IPS-15b (cell line): ENCODE measurements at regions not wholly inside any gene's neighbourhood (a gene's known extent, or its start where the extent isn't known, plus 50 kb on each side); places are given as distances from the start of the nearest gene placed in this dataset.
"Not testable (repeated sequence)": the region's sequence is repeated elsewhere in the genome, so short reads cannot be mapped to it uniquely, and the experiment has no call there.

ENCODE experiments used
- H3K27me3 ChIP-seq: one replicate; pipeline ENCODE4 v1.6.1; 2013; ENCODE audit warnings: low read length; ENCODE audit not compliant: control insufficient read depth, insufficient read depth
- H3K36me3 ChIP-seq: one replicate; pipeline ENCODE4 v1.6.1; 2013; ENCODE audit warnings: low read length; ENCODE audit not compliant: control insufficient read depth, insufficient read depth
- H3K4me1 ChIP-seq: one replicate; pipeline ENCODE4 v1.6.1; 2013; ENCODE audit warnings: mild to moderate bottlenecking, low read length; ENCODE audit not compliant: control insufficient read depth, insufficient read depth
- H3K4me3 ChIP-seq: one replicate; pipeline ENCODE4 v1.5.1; 2013; ENCODE audit warnings: low read depth, low read length
- H3K9ac ChIP-seq: one replicate; pipeline ENCODE4 v1.6.1; 2013; ENCODE audit warnings: low read depth, mild to moderate bottlenecking, low read length
- H3K9me3 ChIP-seq: one replicate; pipeline ENCODE4 v1.6.1; 2013; ENCODE audit warnings: mild to moderate bottlenecking, low read length; ENCODE audit not compliant: control insufficient read depth, insufficient read depth

DNA sequence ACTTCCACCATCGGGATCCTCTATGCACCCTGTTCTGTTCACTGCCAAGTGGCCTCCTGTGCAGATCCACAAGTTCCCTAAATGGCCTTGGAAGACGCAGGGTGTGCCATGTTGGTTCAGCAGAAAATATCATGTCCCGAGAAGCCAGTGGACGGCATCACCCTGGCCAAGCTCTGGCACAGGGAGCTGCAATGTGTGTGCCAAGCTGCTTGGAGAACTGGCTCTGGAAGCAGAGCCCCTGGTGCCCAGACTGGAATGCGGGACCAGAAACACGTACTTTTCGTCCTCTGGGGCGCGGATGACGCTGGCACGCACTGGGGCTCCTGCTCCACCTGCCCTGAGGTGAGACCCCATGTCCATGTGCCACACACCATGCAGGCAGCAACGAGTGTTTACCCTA lies 124.7 kb upstream of the CARD11 start:
- Histone ChIP-seq H3K4me1 (no peaks in the 10 kb centered on the region), H3K4me3 (no peak overlapping the region), H3K36me3 (no peaks in the 10 kb centered on the region), H3K9ac (no peak overlapping the region), H3K9me3 (no peaks in the 10 kb centered on the region), H3K27me3 (no peaks in the 10 kb centered on the region)

DNA sequence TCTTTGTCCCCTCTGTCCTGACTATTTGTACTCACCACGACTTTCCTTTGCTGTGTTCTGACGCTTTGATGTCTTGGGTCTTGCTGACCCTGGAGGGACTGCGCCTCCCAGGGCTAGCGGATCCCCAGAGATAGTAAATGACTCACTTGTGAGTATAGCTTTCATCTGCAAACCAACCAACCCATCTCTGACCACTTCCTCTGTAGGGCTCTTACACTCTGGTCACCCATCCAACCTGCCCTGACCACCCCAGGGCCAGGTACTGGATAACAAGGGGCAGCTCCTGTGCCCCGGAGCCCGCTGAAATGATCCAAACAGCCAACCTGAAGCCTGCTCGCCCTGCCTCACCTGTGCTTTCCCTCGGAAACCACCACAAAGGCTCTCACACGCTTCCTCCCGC lies 125.2 kb upstream of the CARD11 start:
- no peak overlapping the region for H3K4me3 ChIP-seq
- no peaks in the 10 kb centered on the region for H3K4me1 ChIP-seq
- H3K27me3 ChIP-seq = no peaks in the 10 kb centered on the region

DNA sequence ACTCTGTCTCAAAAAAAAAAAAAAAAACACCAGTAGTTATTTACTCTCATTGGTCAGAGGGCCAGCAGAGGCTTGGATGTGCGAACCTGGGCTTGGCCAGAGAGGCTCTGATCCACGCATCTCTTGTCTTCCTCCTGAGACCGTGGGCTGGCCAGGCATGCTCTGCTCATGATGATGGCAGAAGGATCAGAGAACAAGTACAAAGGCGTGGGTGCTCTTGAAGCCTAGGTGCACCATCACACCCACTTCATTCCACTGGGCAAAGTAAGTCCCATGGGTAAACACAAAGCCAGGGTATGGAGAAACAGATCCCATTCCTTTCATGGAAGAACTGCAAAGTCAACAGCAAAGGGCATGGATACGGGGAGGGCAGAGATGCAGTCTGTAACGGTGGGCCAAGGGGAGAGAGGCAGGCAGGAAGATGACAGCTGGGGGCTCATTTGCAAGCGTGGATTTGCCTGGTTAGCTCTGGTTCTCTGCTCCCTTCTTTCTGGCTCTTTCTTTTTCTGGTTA lies 128.2 kb upstream of the SDK1 start:
- H3K4me1 ChIP-seq = no peaks in the 10 kb centered on the region
- H3K27me3 ChIP-seq = no peaks in the 10 kb centered on the region
- no peaks in the 10 kb centered on the region for H3K9me3 ChIP-seq
- no peak overlapping the region for H3K4me3 ChIP-seq
- H3K9ac ChIP-seq = no peak overlapping the region
- no peaks in the 10 kb centered on the region for H3K36me3 ChIP-seq

More for the DNA sequence above, 125.2 kb upstream of the CARD11 start:
- H3K9me3 ChIP-seq = no peaks in the 10 kb centered on the region
- H3K9ac ChIP-seq = no peak overlapping the region
- no peaks in the 10 kb centered on the region for H3K36me3 ChIP-seq

DNA sequence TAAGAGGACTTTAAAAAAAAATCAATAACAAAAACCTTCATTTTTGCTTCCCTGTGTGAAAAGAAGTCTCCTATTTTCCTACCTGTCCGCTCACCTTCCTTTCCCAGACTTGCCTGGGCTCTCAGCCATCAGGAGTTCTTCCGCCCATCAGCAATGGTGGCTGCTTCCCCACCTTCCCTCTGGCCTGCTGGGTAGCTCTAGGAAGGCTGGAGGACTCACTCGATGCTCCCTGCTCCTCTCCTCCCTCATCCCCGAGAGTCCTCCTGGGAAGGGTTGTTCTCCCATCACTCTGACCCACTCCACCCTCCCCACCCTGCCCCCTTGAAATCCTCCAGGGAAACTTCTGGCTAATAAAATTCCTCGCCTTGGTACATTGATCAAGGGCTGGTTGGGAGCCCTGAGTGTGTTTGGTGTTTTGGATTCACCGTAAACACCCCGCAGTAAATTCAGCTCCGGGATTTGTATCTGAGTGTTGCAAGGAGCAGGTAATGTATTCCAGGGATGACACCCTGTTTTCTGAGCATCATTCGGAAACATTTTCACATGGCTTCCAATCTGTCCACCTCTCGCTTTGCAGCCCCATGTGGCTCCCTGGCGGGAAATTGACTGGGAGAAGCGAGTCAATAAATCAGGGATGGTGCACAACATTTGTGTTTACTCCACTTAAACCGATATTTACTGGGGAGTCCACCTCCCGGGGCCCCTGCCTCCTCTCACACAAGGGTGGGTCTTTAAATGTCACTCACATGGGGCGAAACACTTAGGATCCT lies 126.4 kb upstream of the SDK1 start:
- H3K4me1 ChIP-seq = no peaks in the 10 kb centered on the region
- H3K27me3 ChIP-seq = no peaks in the 10 kb centered on the region
- no peak overlapping the region for H3K9ac ChIP-seq
- H3K36me3 ChIP-seq = no peaks in the 10 kb centered on the region
- H3K4me3 ChIP-seq = no peak overlapping the region
- no peaks in the 10 kb centered on the region for H3K9me3 ChIP-seq

GRCh38 chr7:3175285-3175902 lies 125.7 kb upstream of the SDK1 start:
- no peaks in the 10 kb centered on the region for H3K27me3 ChIP-seq
- H3K9me3 ChIP-seq = no peaks in the 10 kb centered on the region
- H3K9ac ChIP-seq = no peak overlapping the region
- no peak overlapping the region for H3K4me3 ChIP-seq
- no peaks in the 10 kb centered on the region for H3K4me1 ChIP-seq
- no peaks in the 10 kb centered on the region for H3K36me3 ChIP-seq

GRCh38 chr7:3176112-3177000 lies 124.7 kb upstream of the SDK1 start:
- no peaks in the 10 kb centered on the region for H3K27me3 ChIP-seq
- H3K9me3 ChIP-seq = no peaks in the 10 kb centered on the region
- H3K9ac ChIP-seq = no peak overlapping the region
- H3K36me3 ChIP-seq = no peaks in the 10 kb centered on the region
- no peaks in the 10 kb centered on the region for H3K4me1 ChIP-seq
- H3K4me3 ChIP-seq = no peak overlapping the region

DNA sequence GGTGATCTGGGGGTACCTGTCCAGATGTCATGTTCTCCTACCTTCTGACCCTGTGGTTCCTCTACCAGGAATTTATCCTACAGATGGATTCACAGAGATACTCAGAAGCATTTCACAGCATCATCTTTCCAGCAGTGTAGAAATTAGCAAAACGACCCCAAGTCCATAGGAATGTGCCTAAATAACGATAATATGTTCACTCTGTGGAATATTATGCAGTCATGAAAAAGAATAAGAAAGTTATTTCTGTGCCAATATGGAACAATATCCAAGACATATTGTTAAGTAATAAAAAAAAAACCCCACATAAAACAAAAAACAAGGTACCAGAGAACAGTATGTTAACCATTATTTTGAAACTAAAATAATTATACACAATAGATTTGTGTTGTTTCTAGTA lies 123.8 kb upstream of the SDK1 start:
- no peaks in the 10 kb centered on the region for H3K36me3 ChIP-seq
- no peaks in the 10 kb centered on the region for H3K4me1 ChIP-seq
- no peak overlapping the region for H3K9ac ChIP-seq
- no peaks in the 10 kb centered on the region for H3K27me3 ChIP-seq
- no peaks in the 10 kb centered on the region for H3K9me3 ChIP-seq
- no peak overlapping the region for H3K4me3 ChIP-seq

DNA sequence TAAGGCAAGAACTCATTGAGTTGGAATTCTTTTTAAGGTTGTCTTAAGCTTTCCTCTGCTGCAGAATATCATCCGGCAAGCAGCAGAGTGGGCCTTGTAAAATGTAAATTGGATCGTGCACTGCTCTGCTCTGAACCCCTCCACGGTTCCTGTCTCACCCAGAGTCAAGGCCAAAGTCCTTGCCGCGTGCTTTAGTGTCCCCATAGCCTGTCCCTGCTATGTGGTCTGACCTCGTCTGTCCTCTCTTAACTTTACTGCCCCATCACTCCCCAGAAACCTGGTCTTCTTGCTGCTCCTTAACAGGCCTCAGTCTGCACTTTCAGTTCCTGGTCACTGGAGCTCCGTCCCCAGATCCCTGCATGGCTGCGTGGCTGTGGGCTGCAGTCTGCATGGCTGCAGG lies 121.6 kb upstream of the SDK1 start:
- Histone ChIP-seq H3K27me3 (no peaks in the 10 kb centered on the region), H3K36me3 (no peaks in the 10 kb centered on the region), H3K4me1 (no peaks in the 10 kb centered on the region), H3K4me3 (no peak overlapping the region), H3K9me3 (no peaks in the 10 kb centered on the region), H3K9ac (no peak overlapping the region)

GRCh38 chr7:3180604-3181003 lies 120.4 kb upstream of the SDK1 start:
- Histone ChIP-seq H3K27me3 (no peaks in the 10 kb centered on the region), H3K9ac (no peak overlapping the region), H3K36me3 (no peaks in the 10 kb centered on the region), H3K4me1 (no peaks in the 10 kb centered on the region), H3K4me3 (no peak overlapping the region), H3K9me3 (no peaks in the 10 kb centered on the region)

DNA sequence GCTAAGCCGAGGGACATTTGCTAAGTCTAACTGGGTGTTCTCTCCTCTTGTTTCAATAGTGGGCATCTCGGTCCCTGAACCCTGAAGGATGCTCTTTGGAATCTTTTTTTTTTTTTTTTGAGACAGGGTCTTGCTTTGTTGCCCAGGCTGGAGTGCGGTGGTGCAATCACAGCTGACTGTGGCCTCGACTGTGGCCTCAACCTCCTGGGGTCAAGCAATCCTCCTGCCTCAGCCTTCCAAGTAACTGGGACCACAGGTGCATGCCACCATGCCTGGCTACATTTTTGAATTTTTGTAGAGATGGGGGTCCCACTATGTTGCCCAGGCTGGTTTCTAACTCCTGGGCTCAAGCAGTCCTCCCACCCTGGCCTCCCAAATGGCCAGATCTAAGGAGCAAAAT lies 119.0 kb upstream of the SDK1 start:
- H3K27me3 ChIP-seq, H3K4me3 ChIP-seq, H3K9me3 ChIP-seq, H3K36me3 ChIP-seq, H3K4me1 ChIP-seq, H3K9ac ChIP-seq: not testable (repeated sequence)

DNA sequence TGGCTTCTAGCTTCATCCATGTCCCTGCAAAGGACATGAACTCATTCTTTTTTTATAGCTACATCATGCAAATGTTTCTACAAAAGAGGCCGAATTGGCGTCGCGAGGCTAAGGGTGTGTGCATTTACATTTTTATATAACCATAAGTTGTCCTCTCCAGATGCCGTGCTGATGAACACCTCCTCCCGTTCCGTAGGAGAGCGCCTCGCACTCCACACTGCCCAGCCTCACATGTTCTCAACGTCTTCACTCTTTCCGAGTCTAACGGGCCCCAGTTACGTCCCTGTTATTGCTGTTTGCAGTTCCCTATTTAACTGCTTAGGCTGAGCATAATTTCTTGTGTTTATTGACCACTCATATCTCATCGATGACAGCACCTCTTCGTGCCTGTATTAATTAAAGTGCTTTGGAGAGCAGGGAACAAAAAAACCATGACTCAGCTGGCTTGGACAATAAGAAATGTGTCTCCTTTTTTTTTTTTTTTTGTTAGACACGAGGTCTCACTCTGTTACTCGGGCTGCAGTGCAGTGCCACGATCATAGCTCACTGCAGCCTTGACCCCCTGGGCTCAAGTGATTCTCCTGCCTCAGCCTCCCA lies 113.5 kb upstream of the SDK1 start:
- H3K9ac ChIP-seq = no peak overlapping the region
- no peaks in the 10 kb centered on the region for H3K27me3 ChIP-seq
- H3K4me1 ChIP-seq = no peaks in the 10 kb centered on the region
- no peak overlapping the region for H3K4me3 ChIP-seq
- H3K9me3 ChIP-seq = no peaks in the 10 kb centered on the region
- H3K36me3 ChIP-seq = no peaks in the 10 kb centered on the region
